Panc1 (cell line): ENCODE measurements at regions not wholly inside any gene's neighbourhood (a gene's known extent, or its start where the extent isn't known, plus 50 kb on each side); places are given as distances from the start of the nearest gene placed in this dataset.

Source experiments
- ATAC-seq: fragments of 200-7000 bp; cut with Tn5 transposase; 2 replicates; pipeline ENCODE4 v1.9.1; 2020; ENCODE audit warnings: mild to moderate bottlenecking, moderate library complexity
- BruUV-seq: library from RNA; stranded (reverse); fragments of 400-500 nt; replicated peaks from 2 replicates; lab custom pipeline; 2021; lab: Mats Ljungman, UMichigan
- CTCF ChIA-PET: fragments of 300-600 bp; sonication (Branson Sonifier 250); formaldehyde crosslinking; loops from one replicate; lab custom pipeline; 2022; ENCODE audit warnings: antibody characterized with exemption; lab: Charles Lee
- POLR2A ChIA-PET: fragments of 300-600 bp; sonication (Branson Sonifier 250); formaldehyde crosslinking; loops from one replicate; lab custom pipeline; 2022; ENCODE audit warnings: antibody characterized with exemption; lab: Charles Lee
- DNase-seq: peaks from one replicate; pipeline ENCODE4 v3.0.0-alpha.2; 2010; ENCODE audit warnings: low read depth, low spot score
- H3K27ac ChIP-seq: 2 replicates; pipeline ENCODE4 v1.5.1; 2011; ENCODE audit warnings: mild to moderate bottlenecking, low read length, inconsistent platforms
- H3K27me3 ChIP-seq: fragments of 200-500 bp; sonication (Bioruptor generic); 2 replicates; pipeline ENCODE4 v1.6.0; 2014; ENCODE audit warnings: low read length, inconsistent platforms; ENCODE audit not compliant: control insufficient read depth, insufficient read depth
- H3K36me3 ChIP-seq: fragments of 200-500 bp; sonication (Bioruptor generic); 2 replicates; pipeline ENCODE4 v1.5.1; 2014; ENCODE audit warnings: inconsistent platforms, mild to moderate bottlenecking, low read length, moderate library complexity; ENCODE audit not compliant: control insufficient read depth, insufficient read depth
- H3K4me1 ChIP-seq: 2 replicates; pipeline ENCODE4 v1.5.1; 2011; ENCODE audit warnings: inconsistent platforms, mild to moderate bottlenecking, low read length, moderate library complexity; ENCODE audit not compliant: control insufficient read depth, insufficient read depth
- H3K4me3 ChIP-seq, 2 experiments: 2 replicates each; pipeline ENCODE4 v1.5.1; 2011 to 2012; ENCODE audit warnings: low read depth in 2 of 2, low read length in 2 of 2, mild to moderate bottlenecking in 2 of 2, inconsistent platforms in 1 of 2, moderate library complexity in 1 of 2
- H3K9me3 ChIP-seq: fragments of 200-500 bp; sonication (Bioruptor generic); 2 replicates; pipeline ENCODE4 v1.5.1; 2014; ENCODE audit warnings: low read depth, mild to moderate bottlenecking, inconsistent platforms, low read length, moderate library complexity; ENCODE audit not compliant: control insufficient read depth, insufficient read depth
- POLR2AphosphoS5 ChIP-seq: IDR thresholded peaks from 2 replicates; pipeline ENCODE4 v1.6.1; 2012; ENCODE audit warnings: mild to moderate bottlenecking, low read depth, low read length, moderate library complexity
- SIN3A ChIP-seq: IDR thresholded peaks from 2 replicates; pipeline ENCODE4 v1.6.1; 2012; ENCODE audit warnings: low read depth, mild to moderate bottlenecking, low read length, moderate library complexity, borderline replicate concordance; ENCODE audit not compliant: insufficient read depth
- TCF7L2 ChIP-seq: IDR thresholded peaks from 2 replicates; pipeline ENCODE4 v1.6.1; 2011; ENCODE audit warnings: mild to moderate bottlenecking, low read depth, low read length, inconsistent platforms
- in situ Hi-C: cut with HindIII; loops from 2 replicates; pipeline ENCODE4 v1.10.0; 2016; ENCODE audit warnings: low sequenced_read_pairs, low pct_unique_long_range_greater_than_20kb
- intact Hi-C: fragments of 100-400 bp; cut with micrococcal nuclease; formaldehyde crosslinking; loops from one replicate; pipeline ENCODE4 v1.10.0; 2022; ENCODE audit not compliant: unreplicated experiment
- TF ChIP-seq, protein P1 (sequence below): fragments of 450-650 bp; IDR thresholded peaks from 2 replicates; pipeline ENCODE4 v1.5.1; 2017; ENCODE audit warnings: mild to moderate bottlenecking
- TF ChIP-seq, protein P2 (sequence below), 2 experiments: IDR thresholded peaks; 2 replicates each; pipeline ENCODE4 v1.6.1; 2011 to 2012; ENCODE audit warnings: low read depth in 2 of 2, control low read depth in 1 of 2, low read length in 1 of 2, mild to moderate bottlenecking in 1 of 2, moderate library complexity in 1 of 2; ENCODE audit not compliant: insufficient read depth in 1 of 2

DNA sequence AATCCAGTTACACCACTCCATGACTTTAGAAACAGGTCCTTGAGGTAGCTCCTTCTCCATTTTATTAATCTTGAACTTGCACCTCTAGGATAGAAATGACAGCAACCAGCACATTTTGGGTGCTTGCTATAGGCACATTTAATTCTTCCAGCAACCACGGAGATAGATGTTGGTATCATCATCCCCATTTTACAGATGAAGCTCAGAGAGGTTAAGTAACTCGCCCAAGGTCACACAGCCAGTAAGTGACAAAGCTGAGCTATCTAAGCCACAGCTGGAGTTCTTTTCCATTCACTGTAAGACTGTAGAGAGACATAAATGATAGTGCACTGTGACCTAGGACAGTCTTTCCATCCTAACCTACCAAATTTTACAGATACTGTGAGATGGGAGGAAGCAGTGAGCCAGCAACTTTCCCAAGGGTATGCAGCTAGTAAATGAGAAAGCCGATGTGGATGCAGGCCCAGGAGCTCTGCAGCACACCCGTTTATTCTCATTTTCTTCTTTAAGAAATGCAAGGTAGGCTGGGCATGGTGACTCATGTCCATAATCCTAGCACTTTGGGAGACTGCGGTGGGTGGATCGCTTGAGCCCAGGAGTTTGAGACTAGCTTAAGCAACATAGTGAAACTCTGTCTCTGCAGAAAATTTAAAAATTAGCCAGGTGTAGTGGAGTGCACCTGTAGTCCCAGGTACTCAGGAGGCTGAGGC, 103.2 kb downstream of the TBX5 start:
- in situ Hi-C loops = no loop called here
- Histone ChIP-seq H3K27ac (no peak overlapping the region), H3K27me3 (no peaks in the 10 kb centered on the region), H3K36me3 (no peaks in the 10 kb centered on the region), H3K4me1 (no peaks in the 10 kb centered on the region), H3K9me3 (no peaks in the 10 kb centered on the region), H3K4me3 (no peak overlapping the region)
- no TSS peak for BruUV-seq
- DNase-seq = no peak
- POLR2A ChIA-PET = no interaction called here
- intact Hi-C loops = no loop called here
- CTCF ChIA-PET = no interaction called here
- TF ChIP-seq SIN3A (no peak), POLR2AphosphoS5 (no peak), TCF7L2 (no peak)
- TF ChIP-seq, protein P1, sequence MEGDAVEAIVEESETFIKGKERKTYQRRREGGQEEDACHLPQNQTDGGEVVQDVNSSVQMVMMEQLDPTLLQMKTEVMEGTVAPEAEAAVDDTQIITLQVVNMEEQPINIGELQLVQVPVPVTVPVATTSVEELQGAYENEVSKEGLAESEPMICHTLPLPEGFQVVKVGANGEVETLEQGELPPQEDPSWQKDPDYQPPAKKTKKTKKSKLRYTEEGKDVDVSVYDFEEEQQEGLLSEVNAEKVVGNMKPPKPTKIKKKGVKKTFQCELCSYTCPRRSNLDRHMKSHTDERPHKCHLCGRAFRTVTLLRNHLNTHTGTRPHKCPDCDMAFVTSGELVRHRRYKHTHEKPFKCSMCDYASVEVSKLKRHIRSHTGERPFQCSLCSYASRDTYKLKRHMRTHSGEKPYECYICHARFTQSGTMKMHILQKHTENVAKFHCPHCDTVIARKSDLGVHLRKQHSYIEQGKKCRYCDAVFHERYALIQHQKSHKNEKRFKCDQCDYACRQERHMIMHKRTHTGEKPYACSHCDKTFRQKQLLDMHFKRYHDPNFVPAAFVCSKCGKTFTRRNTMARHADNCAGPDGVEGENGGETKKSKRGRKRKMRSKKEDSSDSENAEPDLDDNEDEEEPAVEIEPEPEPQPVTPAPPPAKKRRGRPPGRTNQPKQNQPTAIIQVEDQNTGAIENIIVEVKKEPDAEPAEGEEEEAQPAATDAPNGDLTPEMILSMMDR = no peak
- TF ChIP-seq, protein P2, sequence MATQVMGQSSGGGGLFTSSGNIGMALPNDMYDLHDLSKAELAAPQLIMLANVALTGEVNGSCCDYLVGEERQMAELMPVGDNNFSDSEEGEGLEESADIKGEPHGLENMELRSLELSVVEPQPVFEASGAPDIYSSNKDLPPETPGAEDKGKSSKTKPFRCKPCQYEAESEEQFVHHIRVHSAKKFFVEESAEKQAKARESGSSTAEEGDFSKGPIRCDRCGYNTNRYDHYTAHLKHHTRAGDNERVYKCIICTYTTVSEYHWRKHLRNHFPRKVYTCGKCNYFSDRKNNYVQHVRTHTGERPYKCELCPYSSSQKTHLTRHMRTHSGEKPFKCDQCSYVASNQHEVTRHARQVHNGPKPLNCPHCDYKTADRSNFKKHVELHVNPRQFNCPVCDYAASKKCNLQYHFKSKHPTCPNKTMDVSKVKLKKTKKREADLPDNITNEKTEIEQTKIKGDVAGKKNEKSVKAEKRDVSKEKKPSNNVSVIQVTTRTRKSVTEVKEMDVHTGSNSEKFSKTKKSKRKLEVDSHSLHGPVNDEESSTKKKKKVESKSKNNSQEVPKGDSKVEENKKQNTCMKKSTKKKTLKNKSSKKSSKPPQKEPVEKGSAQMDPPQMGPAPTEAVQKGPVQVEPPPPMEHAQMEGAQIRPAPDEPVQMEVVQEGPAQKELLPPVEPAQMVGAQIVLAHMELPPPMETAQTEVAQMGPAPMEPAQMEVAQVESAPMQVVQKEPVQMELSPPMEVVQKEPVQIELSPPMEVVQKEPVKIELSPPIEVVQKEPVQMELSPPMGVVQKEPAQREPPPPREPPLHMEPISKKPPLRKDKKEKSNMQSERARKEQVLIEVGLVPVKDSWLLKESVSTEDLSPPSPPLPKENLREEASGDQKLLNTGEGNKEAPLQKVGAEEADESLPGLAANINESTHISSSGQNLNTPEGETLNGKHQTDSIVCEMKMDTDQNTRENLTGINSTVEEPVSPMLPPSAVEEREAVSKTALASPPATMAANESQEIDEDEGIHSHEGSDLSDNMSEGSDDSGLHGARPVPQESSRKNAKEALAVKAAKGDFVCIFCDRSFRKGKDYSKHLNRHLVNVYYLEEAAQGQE (IDR thresholded peaks at IDR 0.05; ENCODE audit: insufficient read depth in 1 of 2, low read depth in 2 of 2, low read length in 1 of 2) = no peak
- ATAC-seq = no peak

DNA sequence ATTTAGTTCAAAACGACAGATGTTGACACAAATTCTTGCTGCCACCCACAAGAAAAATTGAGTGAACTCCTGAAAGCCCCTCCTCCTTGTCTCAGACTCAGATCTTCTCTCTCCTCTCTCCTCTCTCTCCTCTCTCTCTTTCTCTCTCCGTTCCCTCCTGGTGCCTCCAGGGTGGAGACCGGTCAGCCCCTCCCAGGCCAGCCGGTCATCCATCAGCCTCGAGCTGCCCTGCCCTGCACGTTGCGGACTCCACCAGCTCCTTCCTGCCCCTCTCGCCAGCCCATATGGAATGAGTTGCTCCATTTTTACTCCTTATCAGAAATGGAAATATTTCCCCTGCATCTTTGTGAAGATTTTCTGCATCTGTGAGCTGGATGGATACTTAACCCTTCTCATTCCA, 103.8 kb downstream of the TBX5 start:
- H3K27ac ChIP-seq = no peak overlapping the region
- POLR2A ChIA-PET = no interaction called here
- no peaks in the 10 kb centered on the region for H3K36me3 ChIP-seq
- CTCF ChIA-PET = no interaction called here
- BruUV-seq = no TSS peak
- DNase-seq (no peak), ATAC-seq (no peak)
- in situ Hi-C loops (no loop called here), intact Hi-C loops (no loop called here)
- H3K9me3 ChIP-seq = no peaks in the 10 kb centered on the region
- TF ChIP-seq SIN3A (no peak), POLR2AphosphoS5 (no peak), TCF7L2 (no peak)
- TF ChIP-seq, protein P2 (IDR thresholded peaks at IDR 0.05; ENCODE audit: insufficient read depth in 1 of 2, low read depth in 2 of 2, low read length in 1 of 2) = no peak
- TF ChIP-seq, protein P1 = no peak
- H3K4me3 ChIP-seq = no peak overlapping the region
- no peaks in the 10 kb centered on the region for H3K27me3 ChIP-seq
- H3K4me1 ChIP-seq = no peaks in the 10 kb centered on the region
